HG03460 (cell line): ENCODE measurements at regions not wholly inside any gene's neighbourhood (a gene's known extent, or its start where the extent isn't known, plus 50 kb on each side); places are given as distances from the start of the nearest gene placed in this dataset.

ENCODE experiments used
- ATAC-seq: cut with Tn5 transposase; IDR thresholded peaks from one replicate; pipeline ENCODE4 v1.9.1; 2021; ENCODE audit not compliant: unreplicated experiment

GRCh38 chr10:129361676-129362376, 105.2 kb upstream of the MGMT start:
- no peak for ATAC-seq

- no peak for ATAC-seq
Measured at GRCh38 chr10:129364949-129365348, 102.1 kb upstream of the MGMT start.

GRCh38 chr10:129365767-129366402, 101.2 kb upstream of the MGMT start:
- no peak for ATAC-seq

- no peak for ATAC-seq
Measured at GRCh38 chr10:129366450-129366849, 100.6 kb upstream of the MGMT start.

GRCh38 chr10:129369566-129369965, 97.5 kb upstream of the MGMT start:
- ATAC-seq = no peak

- no peak for ATAC-seq
Measured at GRCh38 chr10:129371541-129371940, 95.5 kb upstream of the MGMT start.

GRCh38 chr10:129372172-129372571, 94.9 kb upstream of the MGMT start:
- ATAC-seq = no peak

- ATAC-seq = no peak
Measured at GRCh38 chr10:129373231-129373630, 93.8 kb upstream of the MGMT start.

GRCh38 chr10:129373718-129374117, 93.3 kb upstream of the MGMT start:
- ATAC-seq = no peak

- ATAC-seq = no peak
Measured at GRCh38 chr10:129375171-129375570, 91.9 kb upstream of the MGMT start.

- ATAC-seq = no peak
Measured at GRCh38 chr10:129375912-129376311, 91.1 kb upstream of the MGMT start.

GRCh38 chr10:129380279-129380678, 86.8 kb upstream of the MGMT start:
- no peak for ATAC-seq

- ATAC-seq = no peak
Measured at GRCh38 chr10:129381741-129382140, 85.3 kb upstream of the MGMT start.

GRCh38 chr10:129382401-129382800, 84.6 kb upstream of the MGMT start:
- no peak for ATAC-seq

GRCh38 chr10:129383651-129384050, 83.4 kb upstream of the MGMT start:
- no peak for ATAC-seq

GRCh38 chr10:129385600-129385999, 81.4 kb upstream of the MGMT start:
- ATAC-seq = no peak

- no peak for ATAC-seq
Measured at GRCh38 chr10:129386415-129387257, 80.4 kb upstream of the MGMT start.

GRCh38 chr10:129387258-129387525, 79.8 kb upstream of the MGMT start:
- ATAC-seq = no peak

- ATAC-seq = no peak
Measured at GRCh38 chr10:129388435-129388834, 78.6 kb upstream of the MGMT start.

- ATAC-seq = no peak
Measured at GRCh38 chr10:129389194-129389593, 77.8 kb upstream of the MGMT start.

- no peak for ATAC-seq
Measured at GRCh38 chr10:129390147-129390546, 76.9 kb upstream of the MGMT start.

GRCh38 chr10:129390726-129391125, 76.3 kb upstream of the MGMT start:
- ATAC-seq = no peak
